Testis (tissue), 2 donors: ENCODE measurements at regions not wholly inside any gene's neighbourhood (a gene's known extent, or its start where the extent isn't known, plus 50 kb on each side); places are given as distances from the start of the nearest gene placed in this dataset.
"Not testable (repeated sequence)": the region's sequence is repeated elsewhere in the genome, so short reads cannot be mapped to it uniquely, and the experiment has no call there.

ENCODE experiments used
- POLR2A ChIP-seq: fragments of 450-650 bp; IDR thresholded peaks from one replicate; pipeline ENCODE4 v1.6.1; 2017; ENCODE audit warnings: antibody characterized with exemption, mild to moderate bottlenecking, moderate library complexity
- TF ChIP-seq, protein P1 (sequence below), 3 experiments: fragments of 450-650 bp in 2 of 3; fragments of 200-600 bp in 1 of 3; sonication (generic) in 1 of 3; IDR thresholded peaks; one replicate each; pipeline ENCODE4 v1.5.1; 2016 to 2019; ENCODE audit warnings: antibody characterized with exemption in 3 of 3, mild to moderate bottlenecking in 2 of 3, moderate library complexity in 1 of 3

DNA sequence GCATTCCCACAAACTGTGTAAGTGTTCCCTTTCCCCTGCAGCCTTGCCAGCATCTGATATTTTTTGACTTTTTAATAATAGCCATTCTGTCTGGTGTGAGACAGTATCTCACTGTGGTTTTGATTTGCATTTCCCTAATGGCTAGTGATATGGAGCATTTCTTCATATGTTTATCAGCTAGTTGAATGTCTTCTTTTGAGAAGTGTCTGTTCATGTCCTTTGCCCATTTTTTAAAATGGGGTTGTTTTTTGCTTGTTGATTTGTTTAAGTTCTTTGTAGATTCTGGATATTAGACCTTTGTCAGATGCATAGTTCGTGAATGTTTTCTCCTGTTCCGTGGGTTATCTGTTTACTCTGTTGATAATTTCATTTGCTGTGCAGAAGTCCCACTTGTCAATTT lies 492.8 kb downstream of the JRKL start:
- not testable (repeated sequence) for TF ChIP-seq POLR2A
- TF ChIP-seq, protein P1, sequence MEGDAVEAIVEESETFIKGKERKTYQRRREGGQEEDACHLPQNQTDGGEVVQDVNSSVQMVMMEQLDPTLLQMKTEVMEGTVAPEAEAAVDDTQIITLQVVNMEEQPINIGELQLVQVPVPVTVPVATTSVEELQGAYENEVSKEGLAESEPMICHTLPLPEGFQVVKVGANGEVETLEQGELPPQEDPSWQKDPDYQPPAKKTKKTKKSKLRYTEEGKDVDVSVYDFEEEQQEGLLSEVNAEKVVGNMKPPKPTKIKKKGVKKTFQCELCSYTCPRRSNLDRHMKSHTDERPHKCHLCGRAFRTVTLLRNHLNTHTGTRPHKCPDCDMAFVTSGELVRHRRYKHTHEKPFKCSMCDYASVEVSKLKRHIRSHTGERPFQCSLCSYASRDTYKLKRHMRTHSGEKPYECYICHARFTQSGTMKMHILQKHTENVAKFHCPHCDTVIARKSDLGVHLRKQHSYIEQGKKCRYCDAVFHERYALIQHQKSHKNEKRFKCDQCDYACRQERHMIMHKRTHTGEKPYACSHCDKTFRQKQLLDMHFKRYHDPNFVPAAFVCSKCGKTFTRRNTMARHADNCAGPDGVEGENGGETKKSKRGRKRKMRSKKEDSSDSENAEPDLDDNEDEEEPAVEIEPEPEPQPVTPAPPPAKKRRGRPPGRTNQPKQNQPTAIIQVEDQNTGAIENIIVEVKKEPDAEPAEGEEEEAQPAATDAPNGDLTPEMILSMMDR (IDR thresholded peaks at IDR 0.05): not testable (repeated sequence)
